H9 (cell line): ENCODE measurements at regions not wholly inside any gene's neighbourhood (a gene's known extent, or its start where the extent isn't known, plus 50 kb on each side); places are given as distances from the start of the nearest gene placed in this dataset.

Source experiments
- DNase-seq: peaks from one replicate; pipeline ENCODE4 v3.0.0-alpha.2; 2017
- H2AFZ ChIP-seq: one replicate; pipeline ENCODE4 v1.6.1; 2013; ENCODE audit warnings: mild to moderate bottlenecking, low read length, control low read depth, moderate library complexity
- H2AK5ac ChIP-seq: 2 replicates; pipeline ENCODE4 v1.6.1; 2013; ENCODE audit warnings: low read length, control low read depth, mixed read lengths; ENCODE audit not compliant: insufficient read length
- H2BK120ac ChIP-seq: one replicate; pipeline ENCODE4 v1.6.1; 2013; ENCODE audit warnings: low read depth, mild to moderate bottlenecking, low read length, control low read depth, inconsistent platforms; ENCODE audit not compliant: poor library complexity, severe bottlenecking
- H2BK12ac ChIP-seq: 2 replicates; pipeline ENCODE4 v1.6.1; 2013; ENCODE audit warnings: low read length, control low read depth, mixed read lengths, low read depth; ENCODE audit not compliant: insufficient read length
- H2BK15ac ChIP-seq: 2 replicates; pipeline ENCODE4 v1.6.1; 2013; ENCODE audit warnings: low read depth, low read length, control low read depth
- H2BK20ac ChIP-seq: one replicate; pipeline ENCODE4 v1.6.1; 2013; ENCODE audit warnings: low read depth, mild to moderate bottlenecking, low read length, control low read depth, inconsistent platforms; ENCODE audit not compliant: poor library complexity, severe bottlenecking
- H2BK5ac ChIP-seq: 2 replicates; pipeline ENCODE4 v1.6.1; 2013; ENCODE audit warnings: low read length, control low read depth, mixed read lengths; ENCODE audit not compliant: insufficient read length
- H3K14ac ChIP-seq: 2 replicates; pipeline ENCODE4 v1.6.1; 2013; ENCODE audit warnings: low read length, control low read depth; ENCODE audit not compliant: insufficient read depth
- H3K18ac ChIP-seq: 2 replicates; pipeline ENCODE4 v1.6.1; 2013; ENCODE audit warnings: low read depth, mild to moderate bottlenecking, mixed read lengths, low read length, control low read depth; ENCODE audit not compliant: insufficient read length
- H3K23ac ChIP-seq: 2 replicates; pipeline ENCODE4 v1.6.1; 2013; ENCODE audit warnings: low read length, control low read depth, mixed read lengths, low read depth; ENCODE audit not compliant: insufficient read length
- H3K23me2 ChIP-seq: 2 replicates; pipeline ENCODE4 v1.6.1; 2013; ENCODE audit warnings: low read depth, mild to moderate bottlenecking, mixed read lengths, low read length, control low read depth; ENCODE audit not compliant: insufficient read length, poor library complexity, severe bottlenecking
- H3K27ac ChIP-seq: 2 replicates; pipeline ENCODE4 v1.5.1; 2013; ENCODE audit warnings: low read length, control low read depth, mixed read lengths, low read depth; ENCODE audit not compliant: insufficient read length
- H3K27me3 ChIP-seq: 2 replicates; pipeline ENCODE4 v1.6.1; 2013; ENCODE audit warnings: low read length, control low read depth, inconsistent platforms; ENCODE audit not compliant: insufficient read depth
- H3K4ac ChIP-seq: 2 replicates; pipeline ENCODE4 v1.6.1; 2013; ENCODE audit warnings: low read depth, mild to moderate bottlenecking, control low read depth, inconsistent platforms, low read length, moderate library complexity
- H3K4me1 ChIP-seq: 2 replicates; pipeline ENCODE4 v1.6.1; 2013; ENCODE audit warnings: low read length, control low read depth, inconsistent platforms; ENCODE audit not compliant: insufficient read depth
- H3K4me2 ChIP-seq: 2 replicates; pipeline ENCODE4 v1.6.1; 2013; ENCODE audit warnings: low read length, control low read depth, mixed read lengths; ENCODE audit not compliant: insufficient read length, insufficient read depth
- H3K56ac ChIP-seq: 2 replicates; pipeline ENCODE4 v1.6.1; 2013; ENCODE audit warnings: low read depth, mild to moderate bottlenecking, mixed read lengths, low read length, control low read depth; ENCODE audit not compliant: insufficient read length
- H3K79me1 ChIP-seq: 2 replicates; pipeline ENCODE4 v1.6.1; 2013; ENCODE audit warnings: low read depth, mild to moderate bottlenecking, moderate library complexity, low read length, control low read depth, inconsistent platforms; ENCODE audit not compliant: insufficient read depth, poor library complexity, severe bottlenecking
- H3K79me2 ChIP-seq: 2 replicates; pipeline ENCODE4 v1.6.1; 2013; ENCODE audit warnings: low read length, control low read depth, inconsistent platforms; ENCODE audit not compliant: insufficient read depth
- H3K9ac ChIP-seq: 2 replicates; pipeline ENCODE4 v1.6.1; 2013; ENCODE audit warnings: low read length, control low read depth, mixed read lengths; ENCODE audit not compliant: insufficient read length; ENCODE audit errors: extremely low read depth
- H3K9me3 ChIP-seq: one replicate; pipeline ENCODE4 v1.6.1; 2013; ENCODE audit warnings: low read depth, low read length, inconsistent platforms; ENCODE audit not compliant: control insufficient read depth
- H3T11ph ChIP-seq: one replicate; pipeline ENCODE4 v1.6.1; 2013; ENCODE audit warnings: mild to moderate bottlenecking, low read length, control low read depth, inconsistent platforms
- H4K20me1 ChIP-seq: one replicate; pipeline ENCODE4 v1.6.1; 2013; ENCODE audit not compliant: control insufficient read depth, insufficient read length, insufficient read depth
- H4K5ac ChIP-seq: 2 replicates; pipeline ENCODE4 v1.6.1; 2013; ENCODE audit warnings: low read depth, mild to moderate bottlenecking, mixed read lengths, low read length, control low read depth; ENCODE audit not compliant: insufficient read length
- H4K8ac ChIP-seq: replicated peaks from 2 replicates; pipeline ENCODE4 v1.6.1; 2013; ENCODE audit warnings: low read length, control low read depth, mixed read lengths, low read depth; ENCODE audit not compliant: insufficient read length
- H4K91ac ChIP-seq: 2 replicates; pipeline ENCODE4 v1.6.1; 2013; ENCODE audit warnings: low read depth, mild to moderate bottlenecking, moderate library complexity, mixed read lengths, low read length, control low read depth; ENCODE audit not compliant: insufficient read length
- H3K27ac Mint-ChIP-seq, 3 experiments: 2 replicates in 2 of 3; 3 replicates in 1 of 3; pipeline ENCODE4 v1.8.0; 2020 to 2021; ENCODE audit warnings: mixed read lengths in 3 of 3, mild to moderate bottlenecking in 1 of 3, moderate library complexity in 1 of 3
- H3K27me3 Mint-ChIP-seq: 2 replicates; pipeline ENCODE4 v1.8.0; 2021; ENCODE audit warnings: low read depth, mild to moderate bottlenecking, moderate library complexity, mixed read lengths
- H3K36me3 Mint-ChIP-seq, 3 experiments: 2 replicates in 2 of 3; 3 replicates in 1 of 3; pipeline ENCODE4 v1.8.0; 2020 to 2021; ENCODE audit warnings: low read depth in 3 of 3, mixed read lengths in 3 of 3; ENCODE audit not compliant: insufficient read depth in 1 of 3
- H3K4me1 Mint-ChIP-seq, 2 experiments: 2 replicates each; pipeline ENCODE4 v1.8.0; 2020; ENCODE audit warnings: mixed read lengths in 2 of 2
- H3K4me3 Mint-ChIP-seq, 2 experiments: 2 replicates in 1 of 2; 3 replicates in 1 of 2; pipeline ENCODE4 v1.8.0; 2020 to 2021; ENCODE audit warnings: mild to moderate bottlenecking in 2 of 2, mixed read lengths in 2 of 2, moderate library complexity in 1 of 2
- H3K9me3 Mint-ChIP-seq, 2 experiments: 2 replicates in 1 of 2; 3 replicates in 1 of 2; pipeline ENCODE4 v1.8.0; 2020; ENCODE audit warnings: mild to moderate bottlenecking in 2 of 2, mixed read lengths in 2 of 2, moderate library complexity in 1 of 2
- WGBS: extraction: QIAGEN DNeasy Blood & Tissue Kit; methylation state at CpG from one replicate; pipeline ENCODE4 v1.1.7; 2013; ENCODE audit warnings: missing lambda C conversion rate, low lambda C conversion rate, mixed read lengths; ENCODE audit not compliant: insufficient read length; ENCODE audit errors: extremely low coverage; 5-methylcytosine and 5-hydroxymethylcytosine counted together
- TF ChIP-seq, protein P1 (sequence below): fragments of 200-600 bp; sonication (generic); conservative IDR thresholded peaks from 3 replicates; pipeline ENCODE4 v1.8.0; 2021; ENCODE audit warnings: antibody characterized with exemption, mild to moderate bottlenecking

DNA sequence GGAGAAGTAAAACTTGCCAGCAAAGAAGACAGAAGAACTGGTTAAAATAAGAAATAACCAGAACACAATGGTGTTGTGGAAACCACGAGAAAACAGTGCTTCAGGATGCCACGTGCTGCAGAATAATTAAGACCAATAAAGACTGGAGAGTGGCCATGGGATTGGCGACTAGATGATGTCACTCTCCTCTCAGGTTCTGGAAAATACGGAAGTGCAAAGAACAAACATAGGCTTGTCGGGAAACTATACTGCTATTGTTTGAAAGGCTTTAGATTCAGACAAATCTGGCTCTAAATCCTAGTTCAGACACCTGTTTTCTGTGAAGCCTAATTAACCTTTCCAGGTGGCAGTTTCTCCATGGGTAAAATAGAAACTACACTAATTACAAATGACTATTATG, 138.4 kb upstream of the STXBP5 start:
- H2AFZ ChIP-seq, result no peak overlapping the region
- no peak overlapping the region for H3T11ph ChIP-seq
- H3K9ac ChIP-seq, result no peak overlapping the region
- H3K4me1 ChIP-seq, result no peaks in the 10 kb centered on the region
- no peak overlapping the region for H2BK5ac ChIP-seq
- H2BK12ac ChIP-seq, result no peak overlapping the region
- no peak overlapping the region for H3K18ac ChIP-seq
- no peak overlapping the region for H2BK20ac ChIP-seq
- no peaks in the 10 kb centered on the region for H3K79me1 ChIP-seq
- H3K36me3 Mint-ChIP-seq, result peaks cover 4 to 15% (median 12%) of the 10 kb centered on the region in 3 experiments; a peak in 6 of 7 replicates
- no peak overlapping the region for H3K14ac ChIP-seq
- no peaks in the 10 kb centered on the region for H3K27me3 ChIP-seq
- H3K9me3 ChIP-seq, result peaks cover 8% of the 10 kb centered on the region
- no peak overlapping the region for H3K27ac ChIP-seq
- no peaks in the 10 kb centered on the region for H3K23me2 ChIP-seq
- H3K4ac ChIP-seq, result no peak overlapping the region
- H3K4me2 ChIP-seq, result no peak overlapping the region
- H4K5ac ChIP-seq, result no peak overlapping the region
- H4K91ac ChIP-seq, result no peak overlapping the region
- WGBS, result no CpG with 5 or more reads among the region's 5 CpGs
- no peaks in the 10 kb centered on the region for H3K27me3 Mint-ChIP-seq
- no peak overlapping the region for H4K8ac ChIP-seq
- TF ChIP-seq, protein P1, sequence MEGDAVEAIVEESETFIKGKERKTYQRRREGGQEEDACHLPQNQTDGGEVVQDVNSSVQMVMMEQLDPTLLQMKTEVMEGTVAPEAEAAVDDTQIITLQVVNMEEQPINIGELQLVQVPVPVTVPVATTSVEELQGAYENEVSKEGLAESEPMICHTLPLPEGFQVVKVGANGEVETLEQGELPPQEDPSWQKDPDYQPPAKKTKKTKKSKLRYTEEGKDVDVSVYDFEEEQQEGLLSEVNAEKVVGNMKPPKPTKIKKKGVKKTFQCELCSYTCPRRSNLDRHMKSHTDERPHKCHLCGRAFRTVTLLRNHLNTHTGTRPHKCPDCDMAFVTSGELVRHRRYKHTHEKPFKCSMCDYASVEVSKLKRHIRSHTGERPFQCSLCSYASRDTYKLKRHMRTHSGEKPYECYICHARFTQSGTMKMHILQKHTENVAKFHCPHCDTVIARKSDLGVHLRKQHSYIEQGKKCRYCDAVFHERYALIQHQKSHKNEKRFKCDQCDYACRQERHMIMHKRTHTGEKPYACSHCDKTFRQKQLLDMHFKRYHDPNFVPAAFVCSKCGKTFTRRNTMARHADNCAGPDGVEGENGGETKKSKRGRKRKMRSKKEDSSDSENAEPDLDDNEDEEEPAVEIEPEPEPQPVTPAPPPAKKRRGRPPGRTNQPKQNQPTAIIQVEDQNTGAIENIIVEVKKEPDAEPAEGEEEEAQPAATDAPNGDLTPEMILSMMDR, result no peak
- no peak overlapping the region for H3K56ac ChIP-seq
- no peak overlapping the region for H2BK120ac ChIP-seq
- H3K4me1 Mint-ChIP-seq, result no peaks in the 10 kb centered on the region
- H3K4me3 Mint-ChIP-seq, result no peak overlapping the region
- H3K27ac Mint-ChIP-seq, result no peak overlapping the region
- no peak for DNase-seq
- H3K9me3 Mint-ChIP-seq, result peaks cover 10 to 14% of the 10 kb centered on the region in 2 experiments
- H4K20me1 ChIP-seq, result no peaks in the 10 kb centered on the region
- no peaks in the 10 kb centered on the region for H3K79me2 ChIP-seq
- no peak overlapping the region for H2BK15ac ChIP-seq
- no peak overlapping the region for H2AK5ac ChIP-seq
- H3K23ac ChIP-seq, result no peak overlapping the region
